NCI-H2227 (cell line): ENCODE measurements at regions not wholly inside any gene's neighbourhood (a gene's known extent, or its start where the extent isn't known, plus 50 kb on each side); places are given as distances from the start of the nearest gene placed in this dataset.

Experiments
- DNase-seq: peaks from one replicate; lab custom pipeline; 2025; ENCODE audit not compliant: unreplicated experiment; lab: John Stamatoyannopoulos, UW

DNA sequence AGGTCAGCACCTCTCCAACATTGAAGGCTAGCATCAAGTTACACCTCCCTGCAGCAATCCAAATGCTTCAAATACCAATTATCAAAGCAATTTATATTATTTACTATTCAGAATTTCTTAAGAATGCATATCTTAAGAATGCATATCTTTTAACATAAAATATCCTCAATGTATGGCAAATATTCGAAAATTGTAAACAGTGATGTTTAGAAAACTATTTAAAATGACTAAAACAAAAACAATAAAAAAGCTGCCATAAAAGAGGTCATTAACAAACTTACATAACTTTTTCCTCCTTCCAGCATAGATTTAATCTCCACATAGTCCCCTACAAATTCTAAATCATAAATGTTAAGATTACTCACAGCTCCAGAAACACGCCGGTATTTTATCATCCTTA lies 85.1 kb upstream of the SOX6 start:
- DNase-seq, result no peak

DNA sequence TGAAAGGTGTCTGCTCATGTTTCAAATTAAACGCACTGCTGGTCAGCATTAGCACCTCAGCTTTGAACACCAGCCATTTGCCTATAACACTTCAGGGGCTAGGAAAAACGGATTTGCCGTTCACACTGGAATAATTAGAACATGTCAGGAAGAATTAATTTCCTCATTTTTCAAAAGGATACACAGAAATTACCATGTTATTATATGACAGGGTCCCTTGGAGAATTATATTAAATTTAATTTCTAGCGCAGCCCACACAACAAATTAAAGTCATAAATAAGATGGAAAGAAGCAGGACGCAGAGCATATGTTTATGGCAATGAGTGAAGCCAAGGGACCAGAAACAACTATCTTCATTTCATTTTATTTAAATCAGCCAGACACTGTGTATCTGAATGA lies 83.8 kb upstream of the SOX6 start:
- DNase-seq, result no peak

DNA sequence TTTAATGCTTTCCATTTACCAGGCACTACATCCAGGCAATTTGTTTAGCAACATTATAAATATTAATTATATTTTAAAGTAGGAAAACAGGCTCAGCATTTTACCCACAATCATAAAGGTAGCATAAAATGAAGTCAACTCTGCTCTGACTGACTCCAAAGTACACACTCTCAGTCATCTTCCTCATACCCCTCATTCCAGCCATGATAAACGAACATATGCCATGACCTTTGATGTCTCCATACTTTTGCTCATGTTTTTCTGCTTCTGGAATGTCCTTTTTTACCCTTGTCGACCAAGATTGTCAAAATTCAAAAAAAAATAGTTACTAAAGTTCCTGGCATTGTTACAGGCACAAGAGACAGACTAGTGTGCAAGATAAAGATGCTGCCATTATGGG lies 77.7 kb upstream of the SOX6 start:
- DNase-seq, result no peak

DNA sequence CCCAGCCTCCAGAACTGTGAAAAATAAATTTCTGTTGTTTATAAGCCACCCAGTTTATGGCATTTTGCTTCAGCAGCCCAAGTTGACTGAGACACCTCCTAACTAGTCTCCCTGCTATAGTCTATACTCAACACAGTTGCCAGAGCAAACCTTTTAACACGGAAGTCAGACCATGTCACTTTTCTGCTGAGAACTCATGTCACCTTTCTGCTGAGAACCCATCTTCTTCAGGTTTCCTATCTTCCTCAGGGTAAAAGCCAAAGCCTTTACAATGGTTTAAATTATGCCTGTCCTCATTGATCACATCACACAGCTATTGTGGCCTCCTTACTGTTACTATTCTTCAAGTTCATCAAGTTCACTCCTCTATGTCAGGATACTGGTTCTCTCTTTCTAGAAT lies 74.3 kb upstream of the SOX6 start:
- DNase-seq, result no peak

DNA sequence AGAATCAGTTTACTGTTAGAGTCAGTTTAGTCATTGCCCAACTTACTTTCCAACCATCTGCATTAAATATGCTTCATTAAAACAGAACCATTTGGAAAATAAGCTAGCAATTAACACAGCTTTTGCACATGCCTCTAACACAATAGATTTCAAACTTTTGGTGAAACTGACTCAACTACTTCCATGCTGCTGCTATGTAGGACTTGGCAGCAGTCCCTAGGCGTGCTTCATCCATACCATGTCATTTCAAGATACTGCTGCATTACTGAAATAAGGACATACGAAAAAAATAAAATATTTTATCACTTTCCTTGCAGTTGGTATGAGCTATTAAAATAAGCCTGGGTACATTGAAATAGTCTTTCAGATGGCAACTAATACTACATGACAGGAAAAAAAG lies 65.5 kb upstream of the SOX6 start:
- no peak for DNase-seq

DNA sequence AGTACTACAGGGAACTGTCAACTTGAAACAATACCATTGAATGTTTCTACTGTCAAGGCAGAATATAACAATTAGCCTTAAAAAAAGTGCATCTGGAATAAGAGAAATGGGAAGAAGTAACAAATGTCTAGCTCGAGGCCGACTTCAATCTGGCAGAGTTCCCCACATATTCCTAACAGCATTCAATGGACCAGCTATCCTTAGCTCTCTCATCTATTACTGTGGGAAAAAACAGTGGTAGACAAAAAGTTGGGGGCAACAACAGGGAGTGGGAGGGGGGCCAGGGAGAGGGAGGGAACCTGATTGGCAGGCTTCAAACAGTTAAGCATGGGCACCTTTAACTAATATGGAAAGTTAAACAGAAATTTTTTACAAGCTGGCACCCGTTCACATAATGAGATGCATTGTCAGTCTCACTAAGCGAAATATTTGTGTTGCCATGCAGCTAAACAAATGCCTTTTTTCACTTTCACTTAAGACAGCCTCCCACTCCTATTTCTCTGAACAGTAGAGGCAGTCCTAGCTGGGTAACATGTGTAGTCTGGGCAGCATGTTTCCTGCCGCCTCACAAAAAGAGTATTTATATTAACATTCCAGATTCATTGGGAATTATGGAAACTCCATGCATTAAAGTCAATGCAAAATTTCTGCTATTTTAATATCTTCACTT lies 62.2 kb upstream of the SOX6 start:
- DNase-seq, result no peak

DNA sequence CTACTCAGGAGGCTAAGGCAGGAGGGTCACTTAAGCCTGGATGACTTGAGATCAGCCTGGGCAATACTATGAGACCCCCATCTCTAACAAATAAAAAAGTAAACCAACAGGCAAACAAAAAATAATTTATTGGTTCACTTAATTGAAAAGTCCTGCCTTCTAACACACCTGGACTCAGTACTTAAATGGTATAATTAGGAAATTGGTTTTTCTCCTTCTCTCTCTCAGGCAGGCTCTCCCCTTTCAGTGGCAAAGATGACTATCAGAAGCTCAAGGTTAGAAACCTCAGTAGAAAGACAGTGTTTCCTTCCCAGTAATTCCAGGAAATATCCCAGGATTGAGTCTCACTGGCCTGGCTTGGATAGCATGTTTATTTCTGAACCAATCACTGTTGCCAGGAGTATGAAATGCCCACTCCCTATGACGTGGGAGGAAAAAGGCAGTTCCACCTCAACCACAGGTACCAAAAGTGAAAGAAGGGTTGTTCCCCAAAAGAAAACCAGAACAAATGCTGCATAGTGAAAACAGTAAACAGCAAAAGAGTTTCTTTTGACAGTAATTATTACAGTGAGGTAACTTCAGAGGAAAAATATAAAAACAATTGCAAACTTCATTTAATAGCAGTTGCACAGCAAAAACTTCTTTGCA lies 56.3 kb upstream of the SOX6 start:
- no peak for DNase-seq

DNA sequence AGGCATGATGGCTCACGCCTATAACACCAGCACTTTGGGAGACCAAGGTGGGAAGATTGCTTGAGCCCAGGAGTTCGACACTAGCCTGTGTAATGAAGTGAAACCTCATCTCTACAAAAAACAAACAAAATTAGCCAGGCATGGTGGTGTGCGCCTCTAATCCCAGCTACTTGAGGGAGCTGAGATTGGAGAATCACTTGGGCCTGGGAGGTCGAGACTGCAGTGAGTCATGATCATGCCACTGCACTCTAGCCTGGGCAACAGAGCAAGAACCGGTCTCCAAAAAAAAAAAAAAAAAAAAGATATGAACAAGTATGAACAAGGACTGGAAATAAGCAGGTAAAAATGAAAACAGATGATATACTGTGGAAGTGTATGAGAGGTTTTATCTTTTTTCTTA lies 54.1 kb upstream of the SOX6 start:
- no peak for DNase-seq

DNA sequence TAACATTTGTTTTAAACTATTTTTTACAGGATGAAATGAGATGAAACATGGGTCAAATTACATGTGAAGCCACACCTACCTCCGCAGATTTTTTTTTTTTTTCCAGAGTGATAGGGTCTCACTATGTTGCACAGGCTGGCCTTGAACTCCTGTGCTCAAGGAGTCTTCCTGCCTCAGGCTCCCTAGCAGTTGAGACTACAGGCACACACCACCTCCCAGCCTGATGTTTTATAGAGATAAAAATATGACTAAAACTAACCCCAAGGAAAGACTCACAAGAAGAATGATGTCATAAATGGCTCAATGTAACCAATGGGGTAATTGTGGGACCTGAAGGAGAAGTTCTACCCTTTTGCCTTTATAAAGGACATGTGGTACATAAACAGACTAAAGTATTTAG lies 52.3 kb upstream of the SOX6 start:
- no peak for DNase-seq

DNA sequence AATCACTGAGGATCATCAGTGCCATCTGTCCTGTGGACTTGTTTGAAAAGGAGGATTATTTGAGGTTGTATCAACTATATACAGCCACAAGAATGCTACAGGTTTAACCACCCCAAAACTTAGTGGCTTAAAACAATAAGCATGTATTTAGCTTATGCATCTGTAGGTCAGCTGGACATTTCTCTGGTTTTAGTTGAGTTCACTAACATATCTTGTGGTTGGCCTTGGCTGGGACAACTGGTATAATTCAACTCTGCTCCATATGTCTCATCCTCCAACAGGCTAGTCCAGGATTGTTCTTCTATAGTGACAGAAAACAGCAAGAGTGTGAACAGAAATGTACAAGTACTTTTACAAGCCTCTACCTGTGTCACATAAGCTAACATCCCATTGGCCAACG lies 49.9 kb upstream of the SOX6 start:
- DNase-seq, result no peak
